SK-N-MC (cell line): ENCODE measurements at regions not wholly inside any gene's neighbourhood (a gene's known extent, or its start where the extent isn't known, plus 50 kb on each side); places are given as distances from the start of the nearest gene placed in this dataset.

Experiments
- DNase-seq: peaks from one replicate; pipeline ENCODE4 v3.0.0-alpha.2; 2011; ENCODE audit warnings: low read depth, low spot score
- H3K27ac ChIP-seq: fragments of 200-600 bp; sonication (generic); 2 replicates; pipeline ENCODE4 v1.5.1; 2016; ENCODE audit warnings: mixed run types
- H3K36me3 ChIP-seq: fragments of 200-600 bp; sonication (generic); 2 replicates; pipeline ENCODE4 v1.6.1; 2017; ENCODE audit warnings: antibody characterized with exemption, low read length, mixed read lengths; ENCODE audit not compliant: insufficient read depth
- H3K4me3 ChIP-seq: fragments of 200-600 bp; sonication (generic); 2 replicates; pipeline ENCODE4 v1.5.1; 2016
- H3K9ac ChIP-seq: fragments of 200-600 bp; sonication (generic); 2 replicates; pipeline ENCODE4 v1.8.0; 2017; ENCODE audit warnings: mixed run types, mixed read lengths; ENCODE audit not compliant: insufficient read length
- H3K9me3 ChIP-seq: fragments of 200-600 bp; sonication (generic); 2 replicates; pipeline ENCODE4 v1.6.1; 2017; ENCODE audit warnings: low read depth, mild to moderate bottlenecking, antibody characterized with exemption, low read length, moderate library complexity, mixed read lengths
- EZH2 ChIP-seq: fragments of 200-600 bp; sonication (generic); IDR thresholded peaks from one replicate; pipeline ENCODE4 v1.6.1; 2017; ENCODE audit warnings: antibody characterized with exemption
- FOXP2 ChIP-seq: optimal IDR thresholded peaks from 2 replicates; pipeline ENCODE3; 2011; ENCODE audit warnings: mild to moderate bottlenecking, moderate library complexity; ENCODE audit not compliant: insufficient read depth; ENCODE audit errors: extremely low read length, control extremely low read depth
- POLR2AphosphoS5 ChIP-seq: IDR thresholded peaks from 2 replicates; pipeline ENCODE4 v1.6.1; 2012; ENCODE audit warnings: mild to moderate bottlenecking, low read depth, low read length, borderline replicate concordance

DNA sequence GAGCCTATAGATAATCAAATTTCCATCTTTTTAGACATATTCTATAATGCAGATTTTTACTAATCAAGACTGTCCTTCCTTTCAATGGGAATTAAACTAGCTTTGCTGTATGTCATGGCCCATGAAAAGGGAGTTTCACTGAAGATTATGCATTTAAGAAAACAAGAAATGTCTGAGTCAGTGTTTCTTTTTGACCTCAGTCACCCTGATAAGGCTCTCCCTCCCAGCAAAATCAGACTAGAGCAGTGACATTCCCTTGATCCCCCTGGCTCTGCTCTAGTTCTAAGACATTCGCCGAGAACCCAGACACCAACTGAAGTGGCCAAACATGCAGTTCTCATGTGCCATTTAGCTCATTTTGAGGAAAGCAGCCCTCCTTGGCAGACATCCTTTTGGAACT is 442.0 kb downstream of the ACTL7B start:
- TF ChIP-seq FOXP2 (no peak), POLR2AphosphoS5 (no peak), EZH2 (no peak)
- Histone ChIP-seq H3K9me3 (no peaks in the 10 kb centered on the region), H3K36me3 (no peaks in the 10 kb centered on the region), H3K4me3 (no peak overlapping the region), H3K9ac (no peak overlapping the region), H3K27ac (no peak overlapping the region)
- no peak for DNase-seq

DNA sequence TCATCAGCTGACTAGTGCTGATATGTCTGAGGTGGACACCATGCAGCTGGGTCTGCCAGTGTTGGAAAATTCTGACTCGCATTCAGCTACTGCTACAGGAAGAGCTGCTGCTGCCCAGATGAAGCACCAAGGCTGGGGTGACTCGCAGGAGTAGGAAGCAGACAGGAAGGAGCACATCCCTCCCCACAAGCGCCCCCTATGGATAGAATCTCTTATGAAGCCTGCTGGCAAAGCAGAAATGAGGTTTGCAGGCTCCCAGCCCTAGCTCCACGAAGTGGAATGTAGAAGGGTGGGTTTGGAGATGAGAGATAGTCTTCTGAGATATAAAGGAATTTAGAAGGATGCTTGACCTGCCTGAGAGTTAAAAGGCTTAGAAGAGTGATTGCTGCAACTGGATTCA is 443.0 kb downstream of the ACTL7B start:
- TF ChIP-seq EZH2 (no peak), POLR2AphosphoS5 (no peak), FOXP2 (no peak)
- Histone ChIP-seq H3K9ac (no peak overlapping the region), H3K36me3 (no peaks in the 10 kb centered on the region), H3K4me3 (no peak overlapping the region), H3K9me3 (no peaks in the 10 kb centered on the region), H3K27ac (no peak overlapping the region)
- no peak for DNase-seq

DNA sequence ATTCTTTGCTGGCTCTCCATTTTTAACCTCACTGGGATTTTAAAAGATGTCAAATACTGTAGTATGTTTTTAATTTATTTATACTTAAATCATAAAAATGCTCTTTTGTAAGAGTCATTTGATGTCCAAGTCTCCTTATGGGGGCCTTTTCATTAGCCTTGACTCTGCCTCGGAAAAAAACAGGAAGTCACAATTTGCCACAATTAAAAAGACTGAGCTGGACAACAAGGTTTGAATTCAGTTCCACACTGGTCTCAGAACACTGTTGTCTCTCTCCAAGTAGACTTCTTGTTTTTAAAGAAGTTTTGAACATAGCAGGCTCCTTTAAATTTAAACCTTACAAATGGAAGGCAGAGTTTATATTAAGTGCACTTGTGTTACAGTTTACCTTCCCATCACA is 444.2 kb downstream of the ACTL7B start:
- Histone ChIP-seq H3K4me3 (no peak overlapping the region), H3K9me3 (no peaks in the 10 kb centered on the region), H3K27ac (no peak overlapping the region), H3K9ac (no peak overlapping the region), H3K36me3 (no peaks in the 10 kb centered on the region)
- TF ChIP-seq EZH2, result no peak
- no peak for TF ChIP-seq FOXP2
- TF ChIP-seq POLR2AphosphoS5, result no peak
- DNase-seq, result no peak

DNA sequence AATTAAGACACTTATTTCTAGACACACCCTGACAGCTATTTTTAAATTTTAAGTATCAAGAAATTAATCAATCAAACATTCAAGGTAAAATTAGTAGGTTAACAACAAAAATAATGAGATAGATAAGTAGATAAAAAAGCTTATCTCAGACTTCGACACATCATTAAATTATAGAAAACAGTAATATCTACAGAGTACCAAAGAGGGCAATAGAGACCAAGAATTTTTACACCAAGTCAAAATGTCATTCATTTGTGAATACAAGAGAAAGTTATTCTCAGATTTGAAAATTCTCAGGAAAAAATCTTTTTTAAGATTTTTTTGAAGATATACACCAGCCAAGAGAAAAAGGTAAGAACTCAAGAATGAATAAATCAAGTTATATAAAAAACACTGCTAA is 445.6 kb downstream of the ACTL7B start:
- H3K4me3 ChIP-seq, result no peak overlapping the region
- no peak overlapping the region for H3K27ac ChIP-seq
- H3K36me3 ChIP-seq, result no peaks in the 10 kb centered on the region
- no peaks in the 10 kb centered on the region for H3K9me3 ChIP-seq
- no peak overlapping the region for H3K9ac ChIP-seq
- TF ChIP-seq POLR2AphosphoS5 (no peak), FOXP2 (no peak), EZH2 (no peak)
- DNase-seq, result no peak

DNA sequence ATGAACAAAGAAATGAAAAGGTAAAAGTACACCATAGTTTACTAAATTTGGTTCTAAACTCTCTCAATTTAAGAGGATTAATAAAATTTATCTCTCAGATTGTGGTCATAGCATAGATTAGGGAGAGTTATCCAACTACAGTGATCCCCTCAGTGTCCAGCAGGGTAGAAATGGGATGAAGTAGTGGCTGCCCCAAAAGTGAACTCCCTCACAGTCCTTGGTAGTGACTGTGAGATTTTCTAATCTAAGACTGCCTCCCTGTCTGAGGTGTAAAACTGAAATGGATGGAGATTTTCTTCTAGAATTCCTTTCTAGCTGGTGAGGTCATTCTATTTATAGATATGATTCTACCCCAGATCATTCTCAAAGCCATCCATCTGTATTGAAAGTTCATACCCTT is 455.5 kb downstream of the ACTL7B start:
- Histone ChIP-seq H3K9ac (no peak overlapping the region), H3K36me3 (no peaks in the 10 kb centered on the region), H3K4me3 (no peak overlapping the region), H3K9me3 (no peaks in the 10 kb centered on the region), H3K27ac (no peak overlapping the region)
- no peak for DNase-seq
- TF ChIP-seq POLR2AphosphoS5 (no peak), EZH2 (no peak), FOXP2 (no peak)

DNA sequence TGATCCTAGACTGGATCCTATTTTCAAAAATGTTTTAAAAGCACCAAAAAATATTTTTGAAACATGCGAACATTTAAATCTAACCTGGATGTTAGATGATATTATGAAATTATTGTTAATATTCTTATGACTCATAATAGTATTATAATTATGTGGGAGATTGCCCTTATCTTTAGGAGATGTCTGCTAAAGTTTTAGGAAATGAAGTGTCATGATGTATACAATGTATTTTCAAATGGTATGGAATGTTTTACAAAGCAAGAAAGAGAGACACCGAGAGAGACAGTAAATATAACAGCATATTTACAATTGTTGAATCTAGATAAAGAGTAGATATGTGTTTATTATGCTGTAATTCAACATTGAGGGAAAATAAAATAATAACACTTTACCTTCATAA is 455.9 kb downstream of the ACTL7B start:
- H3K4me3 ChIP-seq, result no peak overlapping the region
- no peak overlapping the region for H3K9ac ChIP-seq
- TF ChIP-seq EZH2 (no peak), POLR2AphosphoS5 (no peak), FOXP2 (no peak)
- no peak for DNase-seq
- H3K9me3 ChIP-seq, result no peaks in the 10 kb centered on the region
- no peaks in the 10 kb centered on the region for H3K36me3 ChIP-seq
- H3K27ac ChIP-seq, result no peak overlapping the region

DNA sequence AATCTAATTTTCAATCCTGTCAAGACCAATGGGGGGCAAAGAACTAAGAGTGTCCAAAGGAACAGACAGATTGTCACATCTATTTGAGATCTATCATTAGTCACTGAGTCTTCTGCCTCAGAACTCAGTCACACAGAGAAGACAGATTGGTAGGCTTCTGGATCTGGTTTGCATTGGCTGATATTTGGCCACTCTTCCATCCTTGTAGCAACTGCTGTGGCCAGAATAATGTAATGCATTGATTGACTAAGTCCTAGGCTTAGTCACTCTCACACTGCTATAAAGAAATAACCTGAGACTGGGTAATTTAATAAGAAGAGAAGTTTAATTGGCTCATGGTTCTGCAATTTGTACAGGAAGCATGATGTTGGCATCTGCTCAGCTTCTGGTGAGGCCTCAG is 458.5 kb downstream of the ACTL7B start:
- no peak for DNase-seq
- H3K9me3 ChIP-seq, result no peaks in the 10 kb centered on the region
- no peak overlapping the region for H3K9ac ChIP-seq
- H3K36me3 ChIP-seq, result no peaks in the 10 kb centered on the region
- H3K4me3 ChIP-seq, result no peak overlapping the region
- TF ChIP-seq POLR2AphosphoS5 (no peak), EZH2 (no peak), FOXP2 (no peak)
- H3K27ac ChIP-seq, result no peak overlapping the region

DNA sequence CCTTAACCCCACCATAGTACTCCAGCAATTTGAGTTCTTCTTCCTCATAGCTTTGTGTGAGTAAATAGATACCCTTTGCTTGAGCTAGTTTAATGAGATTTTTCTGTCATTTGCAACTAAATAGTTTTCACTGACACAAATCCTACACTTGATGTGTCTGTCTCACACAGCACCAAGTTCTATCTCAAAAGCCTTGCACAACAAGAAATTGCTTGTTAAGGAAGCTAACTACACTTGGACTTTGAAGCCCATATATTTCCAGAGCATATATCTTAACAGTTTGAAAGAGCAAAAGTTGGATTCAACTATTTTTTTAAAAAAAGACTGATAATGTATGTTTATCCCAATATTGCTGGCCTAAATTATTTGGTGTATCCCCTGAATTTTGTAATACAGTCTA is 459.2 kb downstream of the ACTL7B start:
- Histone ChIP-seq H3K36me3 (no peaks in the 10 kb centered on the region), H3K9ac (no peak overlapping the region), H3K9me3 (no peaks in the 10 kb centered on the region), H3K27ac (no peak overlapping the region), H3K4me3 (no peak overlapping the region)
- TF ChIP-seq EZH2 (no peak), FOXP2 (no peak), POLR2AphosphoS5 (no peak)
- DNase-seq, result no peak

DNA sequence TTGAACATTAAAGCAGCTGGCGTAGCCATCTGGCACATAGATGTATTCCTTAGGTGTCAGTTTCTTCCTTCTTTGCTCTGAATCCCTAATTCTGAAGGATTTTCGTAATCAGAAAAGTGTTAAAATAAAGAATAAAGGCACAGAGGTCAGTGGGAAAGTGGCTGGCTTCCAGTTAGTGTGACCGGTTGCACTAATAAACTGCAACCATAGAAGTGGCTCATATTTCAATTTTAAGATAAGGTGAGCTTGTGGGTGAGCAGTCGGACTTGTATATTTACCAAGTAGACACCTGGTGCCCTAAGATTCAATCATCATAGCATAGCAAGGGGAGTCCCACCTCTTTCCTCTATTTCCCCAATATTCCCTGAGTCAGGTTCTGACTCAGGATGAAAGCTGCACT is 459.6 kb downstream of the ACTL7B start:
- Histone ChIP-seq H3K27ac (no peak overlapping the region), H3K9ac (no peak overlapping the region), H3K9me3 (no peaks in the 10 kb centered on the region), H3K4me3 (no peak overlapping the region), H3K36me3 (no peaks in the 10 kb centered on the region)
- DNase-seq, result no peak
- TF ChIP-seq POLR2AphosphoS5 (no peak), EZH2 (no peak), FOXP2 (no peak)

DNA sequence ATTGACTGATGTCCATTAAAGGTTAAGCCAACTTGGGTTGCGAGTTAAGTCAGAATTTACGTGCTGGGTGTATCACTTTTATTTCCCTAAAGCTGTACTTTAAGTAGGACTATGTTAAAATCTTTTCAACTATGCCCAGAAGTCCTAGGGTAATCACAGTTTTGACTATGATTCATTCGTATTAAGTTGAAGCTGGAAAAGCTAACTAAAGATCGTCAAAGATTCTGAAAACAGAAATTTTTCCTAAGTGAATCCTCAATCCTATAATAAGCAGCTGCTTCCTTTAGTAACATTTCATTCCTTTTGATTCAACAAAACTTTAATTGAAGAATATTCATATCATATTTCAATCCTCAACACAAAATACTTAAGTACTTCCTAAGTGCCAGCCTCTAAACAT is 460.4 kb downstream of the ACTL7B start:
- Histone ChIP-seq H3K27ac (no peak overlapping the region), H3K9ac (no peak overlapping the region), H3K9me3 (no peaks in the 10 kb centered on the region), H3K4me3 (no peak overlapping the region), H3K36me3 (no peaks in the 10 kb centered on the region)
- DNase-seq, result no peak
- TF ChIP-seq EZH2 (no peak), POLR2AphosphoS5 (no peak), FOXP2 (no peak)
